Chondrocyte (in vitro differentiated cells): ENCODE measurements at regions not wholly inside any gene's neighbourhood (a gene's known extent, or its start where the extent isn't known, plus 50 kb on each side); places are given as distances from the start of the nearest gene placed in this dataset.

ENCODE experiments used
- DNase-seq: peaks from one replicate; pipeline ENCODE4 v3.0.0; 2021; ENCODE audit warnings: mixed read lengths, low spot score
- H3K27ac Mint-ChIP-seq: one replicate; pipeline ENCODE4 v1.8.0; 2021; ENCODE audit warnings: mild to moderate bottlenecking, moderate library complexity, mixed read lengths; ENCODE audit not compliant: unreplicated experiment
- H3K27me3 Mint-ChIP-seq: 2 replicates; pipeline ENCODE4 v1.8.0; 2021; ENCODE audit warnings: low read depth, mixed read lengths
- H3K36me3 Mint-ChIP-seq: 2 replicates; pipeline ENCODE4 v1.8.0; 2021; ENCODE audit warnings: low read depth, mixed read lengths
- H3K4me1 Mint-ChIP-seq: 2 replicates; pipeline ENCODE4 v1.8.0; 2021; ENCODE audit warnings: low read depth, mild to moderate bottlenecking, mixed read lengths
- H3K4me3 Mint-ChIP-seq: one replicate; pipeline ENCODE4 v1.8.0; 2021; ENCODE audit warnings: mild to moderate bottlenecking, moderate library complexity, mixed read lengths; ENCODE audit not compliant: unreplicated experiment
- H3K9me3 Mint-ChIP-seq: 2 replicates; pipeline ENCODE4 v1.8.0; 2021; ENCODE audit warnings: low read depth, mixed read lengths
- CTCF ChIP-seq: fragments of 200-600 bp; sonication (generic); IDR thresholded peaks from 2 replicates; pipeline ENCODE4 v1.5.0; 2021; ENCODE audit warnings: antibody characterized with exemption, mild to moderate bottlenecking, moderate library complexity

DNA sequence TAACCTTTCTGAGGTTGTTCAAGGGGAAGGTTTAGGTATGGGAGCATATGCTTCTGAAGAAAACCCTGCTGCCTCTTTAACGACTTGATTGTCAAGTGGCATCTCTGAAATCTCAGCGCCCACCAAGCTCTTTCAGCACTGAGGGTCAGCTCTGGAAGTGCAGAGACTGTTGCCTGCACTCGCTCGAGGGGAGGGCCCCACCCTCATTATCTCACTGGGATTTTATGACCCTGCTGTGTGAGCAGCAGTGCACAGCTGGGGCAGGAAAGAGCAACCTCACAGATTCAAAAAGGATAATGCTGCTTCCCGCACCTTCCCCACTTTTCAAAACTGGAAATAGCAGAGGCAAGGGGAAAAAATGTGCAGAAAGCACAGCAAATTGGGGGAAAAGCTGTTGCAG lies 56.9 kb upstream of the SPRED2 start:
- no peak for DNase-seq
- Mint-ChIP-seq H3K27me3 (no peaks in the 10 kb centered on the region), H3K36me3 (no peaks in the 10 kb centered on the region), H3K4me3 (no peak overlapping the region), H3K9me3 (peaks cover 20% of the 10 kb centered on the region), H3K27ac (no peak overlapping the region), H3K4me1 (peaks cover 4% of the 10 kb centered on the region)
- TF ChIP-seq CTCF, result no peak

DNA sequence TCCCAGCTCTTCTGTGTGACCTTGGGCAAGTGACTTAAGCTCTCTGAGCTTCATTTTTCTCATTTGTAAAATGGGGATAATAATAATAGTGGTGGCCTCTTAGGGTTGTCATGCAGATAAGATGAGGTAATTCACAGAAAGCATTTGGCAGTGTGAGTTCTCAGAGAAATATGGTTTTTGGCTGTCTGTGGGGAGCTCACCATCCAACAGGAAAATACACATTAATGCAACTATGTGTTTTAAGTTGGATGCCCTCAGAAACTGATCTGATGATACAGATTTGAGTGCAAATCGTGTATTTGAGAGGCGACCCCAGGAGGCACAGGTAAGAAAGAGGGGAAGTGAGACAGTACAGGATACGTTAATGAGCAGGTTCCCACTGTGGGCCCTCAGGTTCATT lies 56.1 kb upstream of the SPRED2 start:
- no peak for TF ChIP-seq CTCF
- Mint-ChIP-seq H3K36me3 (no peaks in the 10 kb centered on the region), H3K9me3 (peaks cover 20% of the 10 kb centered on the region), H3K4me1 (peaks cover 4% of the 10 kb centered on the region), H3K27ac (no peak overlapping the region), H3K4me3 (no peak overlapping the region), H3K27me3 (no peaks in the 10 kb centered on the region)
- no peak for DNase-seq

GRCh38 chr2:65487404-65487803 lies 55.0 kb upstream of the SPRED2 start:
- no peak for TF ChIP-seq CTCF
- H3K4me3 Mint-ChIP-seq, result no peak overlapping the region
- peaks cover 20% of the 10 kb centered on the region for H3K9me3 Mint-ChIP-seq
- peaks cover 4% of the 10 kb centered on the region for H3K4me1 Mint-ChIP-seq
- H3K36me3 Mint-ChIP-seq, result no peaks in the 10 kb centered on the region
- DNase-seq, result no peak
- H3K27me3 Mint-ChIP-seq, result no peaks in the 10 kb centered on the region
- no peak overlapping the region for H3K27ac Mint-ChIP-seq

GRCh38 chr2:65486802-65487201 lies 54.4 kb upstream of the SPRED2 start:
- Mint-ChIP-seq H3K36me3 (no peaks in the 10 kb centered on the region), H3K27me3 (no peaks in the 10 kb centered on the region), H3K27ac (no peak overlapping the region), H3K4me3 (no peak overlapping the region), H3K4me1 (peaks cover 4% of the 10 kb centered on the region), H3K9me3 (peaks cover 20% of the 10 kb centered on the region)
- no peak for DNase-seq
- no peak for TF ChIP-seq CTCF

DNA sequence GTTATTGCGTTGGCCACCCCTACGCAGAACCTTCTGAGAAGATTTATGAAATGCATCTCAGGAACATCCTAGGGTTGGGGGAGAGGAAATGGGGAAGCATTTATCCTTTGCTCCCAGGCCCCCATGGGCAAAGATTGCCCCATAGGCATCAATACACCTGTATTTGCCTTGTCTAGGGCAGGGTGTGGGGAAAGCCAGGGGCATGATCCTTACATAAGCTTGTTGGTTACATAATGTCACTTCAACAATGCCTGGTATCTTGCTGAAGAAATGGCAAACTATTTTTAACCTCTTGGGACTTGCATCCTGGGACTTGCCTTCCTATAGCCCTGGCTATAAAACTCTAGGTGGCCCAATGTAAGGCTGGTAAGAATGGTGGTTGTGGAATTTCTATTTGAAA lies 53.9 kb upstream of the SPRED2 start:
- no peak overlapping the region for H3K4me3 Mint-ChIP-seq
- no peaks in the 10 kb centered on the region for H3K27me3 Mint-ChIP-seq
- H3K36me3 Mint-ChIP-seq, result no peaks in the 10 kb centered on the region
- H3K27ac Mint-ChIP-seq, result no peak overlapping the region
- TF ChIP-seq CTCF, result no peak
- H3K4me1 Mint-ChIP-seq, result no peaks in the 10 kb centered on the region
- no peak for DNase-seq
- peaks cover 20% of the 10 kb centered on the region for H3K9me3 Mint-ChIP-seq
